Esophagus muscularis mucosa (tissue), 4 donors: ENCODE measurements at regions not wholly inside any gene's neighbourhood (a gene's known extent, or its start where the extent isn't known, plus 50 kb on each side); places are given as distances from the start of the nearest gene placed in this dataset.

ENCODE experiments used
- CTCF ChIP-seq, 3 experiments: fragments of 200-600 bp in 2 of 3; fragments of 450-650 bp in 1 of 3; sonication (generic) in 2 of 3; IDR thresholded peaks; one replicate each; pipeline ENCODE4 v1.5.1; 2017 to 2019; ENCODE audit warnings: antibody characterized with exemption in 3 of 3, mild to moderate bottlenecking in 2 of 3, moderate library complexity in 1 of 3
- EP300 ChIP-seq: sonication (generic); formaldehyde crosslinking; IDR thresholded peaks from one replicate; pipeline ENCODE4 v1.6.1; 2017; ENCODE audit warnings: antibody characterized with exemption
- POLR2A ChIP-seq: fragments of 450-650 bp; IDR thresholded peaks from one replicate; pipeline ENCODE4 v1.6.1; 2017; ENCODE audit warnings: antibody characterized with exemption, moderate library complexity, mild to moderate bottlenecking, low read depth

- TF ChIP-seq CTCF (IDR thresholded peaks at IDR 0.05): no peak
- TF ChIP-seq POLR2A: no peak
- no peak for TF ChIP-seq EP300
Measured at GRCh38 chr9:106322706-106323245, 540.2 kb upstream of the ZNF462 start.
